ENCODE measurements at regions not wholly inside any gene's neighbourhood (a gene's known extent, or its start where the extent isn't known, plus 50 kb on each side); places are given as distances from the start of the nearest gene placed in this dataset.

DNA sequence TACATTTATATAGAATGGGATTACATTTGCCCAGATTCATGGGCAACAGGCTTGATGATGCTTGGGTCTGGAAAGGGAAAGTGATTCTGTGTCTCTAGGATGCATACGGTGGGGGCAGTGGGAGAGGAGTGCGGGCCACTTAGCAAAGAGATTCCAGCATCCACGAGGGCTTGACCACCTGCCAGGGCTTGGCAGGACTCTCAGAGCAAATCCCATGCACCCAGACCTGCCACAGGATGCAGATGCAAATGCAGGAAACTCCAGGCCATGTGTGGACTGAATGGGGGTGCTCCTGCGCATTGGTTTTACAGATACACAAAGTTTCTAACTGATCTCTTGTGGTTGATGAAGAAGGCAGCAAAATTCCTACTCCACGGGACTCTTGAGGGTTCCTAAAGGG, 334.7 kb downstream of the CYRIA start:
- TF ChIP-seq, protein P1, sequence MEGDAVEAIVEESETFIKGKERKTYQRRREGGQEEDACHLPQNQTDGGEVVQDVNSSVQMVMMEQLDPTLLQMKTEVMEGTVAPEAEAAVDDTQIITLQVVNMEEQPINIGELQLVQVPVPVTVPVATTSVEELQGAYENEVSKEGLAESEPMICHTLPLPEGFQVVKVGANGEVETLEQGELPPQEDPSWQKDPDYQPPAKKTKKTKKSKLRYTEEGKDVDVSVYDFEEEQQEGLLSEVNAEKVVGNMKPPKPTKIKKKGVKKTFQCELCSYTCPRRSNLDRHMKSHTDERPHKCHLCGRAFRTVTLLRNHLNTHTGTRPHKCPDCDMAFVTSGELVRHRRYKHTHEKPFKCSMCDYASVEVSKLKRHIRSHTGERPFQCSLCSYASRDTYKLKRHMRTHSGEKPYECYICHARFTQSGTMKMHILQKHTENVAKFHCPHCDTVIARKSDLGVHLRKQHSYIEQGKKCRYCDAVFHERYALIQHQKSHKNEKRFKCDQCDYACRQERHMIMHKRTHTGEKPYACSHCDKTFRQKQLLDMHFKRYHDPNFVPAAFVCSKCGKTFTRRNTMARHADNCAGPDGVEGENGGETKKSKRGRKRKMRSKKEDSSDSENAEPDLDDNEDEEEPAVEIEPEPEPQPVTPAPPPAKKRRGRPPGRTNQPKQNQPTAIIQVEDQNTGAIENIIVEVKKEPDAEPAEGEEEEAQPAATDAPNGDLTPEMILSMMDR (IDR thresholded peaks at IDR 0.05), result no peak
- Histone ChIP-seq H3K27ac (no peak overlapping the region), H3K9me3 (no peaks in the 10 kb centered on the region), H3K36me3 (no peaks in the 10 kb centered on the region), H3K4me1 (no peaks in the 10 kb centered on the region), H3K27me3 (no peaks in the 10 kb centered on the region), H3K4me3 (no peak overlapping the region)
- no peak for DNase-seq (ENCODE audit: low spot score)

- DNase-seq (ENCODE audit: low spot score), result no peak
- no peaks in the 10 kb centered on the region for H3K27me3 ChIP-seq
- no peaks in the 10 kb centered on the region for H3K9me3 ChIP-seq
- no peak overlapping the region for H3K4me3 ChIP-seq
- TF ChIP-seq, protein P1 (IDR thresholded peaks at IDR 0.05), result no peak
- H3K4me1 ChIP-seq, result no peaks in the 10 kb centered on the region
- no peaks in the 10 kb centered on the region for H3K36me3 ChIP-seq
- H3K27ac ChIP-seq, result no peak overlapping the region
Measured at GRCh38 chr2:16330571-16330970, 335.1 kb downstream of the CYRIA start.

DNA sequence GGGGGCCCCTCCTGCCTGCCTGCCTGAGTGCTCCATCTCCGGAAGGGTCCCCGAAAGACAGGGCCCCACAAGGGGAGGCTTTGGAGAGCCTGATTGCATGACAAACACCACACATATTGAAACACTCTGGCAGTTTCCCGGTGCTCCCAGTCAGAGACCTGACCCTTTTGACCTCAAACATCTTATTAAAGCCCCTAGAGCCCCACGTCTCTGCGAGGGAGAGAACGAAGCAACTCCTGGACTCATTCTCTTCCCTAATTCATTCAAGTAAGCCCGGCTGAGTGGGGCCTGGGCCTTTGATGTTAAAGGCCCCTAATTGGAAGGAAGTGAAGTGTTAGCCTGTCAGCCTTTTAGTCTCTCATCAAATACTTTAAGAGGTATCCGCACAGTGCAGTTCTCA, 335.6 kb downstream of the CYRIA start:
- no peak overlapping the region for H3K27ac ChIP-seq
- H3K4me3 ChIP-seq, result no peak overlapping the region
- H3K4me1 ChIP-seq, result no peaks in the 10 kb centered on the region
- no peak for DNase-seq (ENCODE audit: low spot score)
- TF ChIP-seq, protein P1 (IDR thresholded peaks at IDR 0.05), result no peak
- H3K9me3 ChIP-seq, result no peaks in the 10 kb centered on the region
- no peaks in the 10 kb centered on the region for H3K36me3 ChIP-seq
- H3K27me3 ChIP-seq, result no peaks in the 10 kb centered on the region

- Histone ChIP-seq H3K9me3 (no peaks in the 10 kb centered on the region), H3K4me3 (no peak overlapping the region), H3K4me1 (no peaks in the 10 kb centered on the region), H3K27me3 (no peaks in the 10 kb centered on the region), H3K36me3 (no peaks in the 10 kb centered on the region), H3K27ac (no peak overlapping the region)
- TF ChIP-seq, protein P1 (IDR thresholded peaks at IDR 0.05), result no peak
- no peak for DNase-seq (ENCODE audit: low spot score)
Measured at GRCh38 chr2:16329421-16329820, 336.2 kb downstream of the CYRIA start.

DNA sequence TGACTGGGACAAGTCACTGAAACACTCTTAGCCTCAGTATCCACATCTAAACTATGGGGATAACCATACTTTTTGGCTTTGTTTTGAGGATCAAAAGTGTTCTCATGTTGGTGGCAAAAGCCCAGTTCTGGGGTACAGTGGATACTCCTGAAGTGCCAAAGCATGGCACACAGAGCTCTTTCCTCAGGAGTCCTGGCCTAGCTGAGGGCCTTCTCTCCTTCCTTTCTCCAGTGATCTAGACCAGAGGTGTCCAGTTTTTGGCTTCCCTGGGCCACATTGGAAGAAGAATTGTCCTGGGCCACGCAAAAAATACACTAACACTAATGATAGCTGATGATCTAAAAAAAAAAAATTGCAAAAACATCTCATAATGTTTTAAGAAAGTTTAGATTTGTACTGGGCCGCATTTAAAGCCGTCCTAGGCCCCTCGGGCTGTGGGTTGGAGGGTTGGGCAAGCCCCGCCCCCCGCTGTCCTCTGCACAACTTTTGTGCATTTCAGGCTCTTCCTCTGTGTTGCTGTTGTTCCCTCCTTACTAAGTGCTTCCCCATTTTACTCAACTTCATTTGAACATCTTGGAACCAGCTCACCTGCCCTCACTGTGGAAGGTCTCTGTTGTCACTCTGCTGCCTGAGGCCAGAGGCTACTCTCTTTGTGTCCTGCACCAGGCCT, 337.0 kb downstream of the CYRIA start:
- no peak for DNase-seq (ENCODE audit: low spot score)
- TF ChIP-seq, protein P1 (IDR thresholded peaks at IDR 0.05), result no peak
- Histone ChIP-seq H3K9me3 (no peaks in the 10 kb centered on the region), H3K36me3 (no peaks in the 10 kb centered on the region), H3K4me1 (no peaks in the 10 kb centered on the region), H3K27ac (no peak overlapping the region), H3K4me3 (no peak overlapping the region), H3K27me3 (no peaks in the 10 kb centered on the region)

DNA sequence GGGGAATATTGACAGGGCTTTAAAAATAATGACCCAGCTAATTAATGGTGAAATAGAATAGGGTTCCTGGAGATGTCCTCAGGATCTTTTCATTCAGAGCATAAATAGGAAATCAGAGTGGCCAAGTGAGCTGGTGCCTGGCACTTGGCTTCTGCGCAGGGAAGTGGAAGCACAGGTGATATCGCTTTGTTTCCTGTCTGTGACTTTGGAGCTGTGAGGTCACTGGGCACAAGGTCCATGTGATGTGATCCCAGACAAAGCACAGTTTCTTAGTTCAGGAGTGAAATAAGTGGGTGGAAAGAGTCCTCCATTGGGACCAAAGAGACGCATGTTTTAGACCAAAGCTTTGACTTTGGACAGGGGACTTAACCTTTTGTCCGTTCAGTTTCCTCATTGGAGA, 338.3 kb downstream of the CYRIA start:
- no peaks in the 10 kb centered on the region for H3K4me1 ChIP-seq
- DNase-seq (ENCODE audit: low spot score), result no peak
- H3K36me3 ChIP-seq, result no peaks in the 10 kb centered on the region

More for the DNA sequence above, 338.3 kb downstream of the CYRIA start:
- Histone ChIP-seq H3K27ac (no peak overlapping the region), H3K27me3 (no peaks in the 10 kb centered on the region), H3K4me3 (no peak overlapping the region), H3K9me3 (no peaks in the 10 kb centered on the region)
- TF ChIP-seq, protein P1 (IDR thresholded peaks at IDR 0.05), result no peak
